A549 (cell line): ENCODE measurements at regions not wholly inside any gene's neighbourhood (a gene's known extent, or its start where the extent isn't known, plus 50 kb on each side); places are given as distances from the start of the nearest gene placed in this dataset.

ENCODE experiments used
- BCL3 ChIP-seq: fragments of >200 bp; sonication (Bioruptor Twin); formaldehyde crosslinking; IDR thresholded peaks from 3 replicates; pipeline ENCODE4 v1.6.1; 2016
- CTCF ChIP-seq: fragments of >200 bp; sonication (Bioruptor Twin); formaldehyde crosslinking; IDR thresholded peaks from 3 replicates; pipeline ENCODE4 v1.5.1; 2016

- TF ChIP-seq BCL3 (no peak), CTCF (no peak)
Observed at GRCh38 chrX:88988796-88989195, 241.8 kb downstream of the CPXCR1 start.
